ENCODE measurements at regions not wholly inside any gene's neighbourhood (a gene's known extent, or its start where the extent isn't known, plus 50 kb on each side); places are given as distances from the start of the nearest gene placed in this dataset.

- no peak overlapping the region for H3K23ac ChIP-seq (ENCODE audit: low read length in 2 of 2)
- H2BK15ac ChIP-seq (ENCODE audit: low read depth, poor library complexity, severe bottlenecking): no peak overlapping the region
- no peak for DNase-seq
- no peaks in the 10 kb centered on the region for H3K4me1 ChIP-seq (ENCODE audit: control insufficient read depth, insufficient read depth, low read depth, low read length)
- H3K18ac ChIP-seq (ENCODE audit: low read depth in 1 of 2, low read length in 2 of 2): no peak overlapping the region
- H3K79me1 ChIP-seq (replicated peaks; ENCODE audit: low read length, poor library complexity, severe bottlenecking): no peaks in the 10 kb centered on the region
- 77% methylated on average over 5 of the region's 5 CpGs for WGBS
- H4K8ac ChIP-seq (ENCODE audit: low read length): no peak overlapping the region
- no peak overlapping the region for H3K14ac ChIP-seq (ENCODE audit: low read length in 2 of 2)
- peaks cover 3% of the 10 kb centered on the region for H3K9me3 ChIP-seq (ENCODE audit: control insufficient read depth, low read length)
- no peak overlapping the region for H3K4me2 ChIP-seq (ENCODE audit: low read length, poor library complexity, severe bottlenecking)
- no peak overlapping the region for H2AFZ ChIP-seq (ENCODE audit: low read depth, low read length)
- no peaks in the 10 kb centered on the region for H3K36me3 ChIP-seq (ENCODE audit: control insufficient read depth in 1 of 2, insufficient read depth in 2 of 2, low read depth in 1 of 2, low read length in 2 of 2)
- H2BK120ac ChIP-seq (ENCODE audit: low read depth, low read length): no peak overlapping the region
- H4K91ac ChIP-seq (ENCODE audit: low read length): no peak overlapping the region
- H3K4ac ChIP-seq (ENCODE audit: low read depth in 1 of 2, low read length in 2 of 2): no peak overlapping the region
- no peak overlapping the region for H3K4me3 ChIP-seq (ENCODE audit: insufficient read depth in 1 of 2, low read depth in 1 of 2, low read length in 2 of 2)
- peaks cover 0 to 17% of the 10 kb centered on the region in 2 experiments for H3K27me3 ChIP-seq (ENCODE audit: control insufficient read depth in 1 of 2, insufficient read depth in 1 of 2, low read length in 2 of 2)
- no peak overlapping the region for H2BK5ac ChIP-seq (ENCODE audit: low read depth, low read length, poor library complexity, severe bottlenecking)
- H3K27ac ChIP-seq (ENCODE audit: low read length, poor library complexity, severe bottlenecking): no peak overlapping the region
- no peak overlapping the region for H2BK12ac ChIP-seq (ENCODE audit: low read length in 2 of 2)
- no peak overlapping the region for H3K9ac ChIP-seq (ENCODE audit: low read length)
- no peak overlapping the region for H2AK5ac ChIP-seq (ENCODE audit: low read length, severe bottlenecking)
These were observed 130.8 kb upstream of the GPR26 start for GRCh38 chr10:123535386-123535785.

- Histone ChIP-seq H2BK120ac (ENCODE audit: low read depth, low read length) (no peak overlapping the region), H4K8ac (ENCODE audit: low read length) (no peak overlapping the region), H3K4me1 (ENCODE audit: control insufficient read depth, insufficient read depth, low read depth, low read length) (no peaks in the 10 kb centered on the region), H2BK15ac (ENCODE audit: low read depth, poor library complexity, severe bottlenecking) (no peak overlapping the region), H3K4ac (ENCODE audit: low read depth in 1 of 2, low read length in 2 of 2) (no peak overlapping the region), H2BK12ac (ENCODE audit: low read length in 2 of 2) (no peak overlapping the region), H2AK5ac (ENCODE audit: low read length, severe bottlenecking) (no peak overlapping the region), H3K27me3 (ENCODE audit: control insufficient read depth in 1 of 2, insufficient read depth in 1 of 2, low read length in 2 of 2) (peaks cover 0 to 24% of the 10 kb centered on the region in 2 experiments), H3K27ac (ENCODE audit: low read length, poor library complexity, severe bottlenecking) (no peak overlapping the region), H4K91ac (ENCODE audit: low read length) (no peak overlapping the region), H3K4me3 (ENCODE audit: insufficient read depth in 1 of 2, low read depth in 1 of 2, low read length in 2 of 2) (no peak overlapping the region), H3K79me1 (replicated peaks; ENCODE audit: low read length, poor library complexity, severe bottlenecking) (no peaks in the 10 kb centered on the region), H3K18ac (ENCODE audit: low read depth in 1 of 2, low read length in 2 of 2) (no peak overlapping the region), H3K36me3 (ENCODE audit: control insufficient read depth in 1 of 2, insufficient read depth in 2 of 2, low read depth in 1 of 2, low read length in 2 of 2) (no peaks in the 10 kb centered on the region), H3K4me2 (ENCODE audit: low read length, poor library complexity, severe bottlenecking) (no peak overlapping the region), H3K9ac (ENCODE audit: low read length) (no peak overlapping the region), H2AFZ (ENCODE audit: low read depth, low read length) (no peak overlapping the region), H2BK5ac (ENCODE audit: low read depth, low read length, poor library complexity, severe bottlenecking) (no peak overlapping the region), H3K23ac (ENCODE audit: low read length in 2 of 2) (no peak overlapping the region), H3K14ac (ENCODE audit: low read length in 2 of 2) (no peak overlapping the region), H3K9me3 (ENCODE audit: control insufficient read depth, low read length) (peaks cover 3% of the 10 kb centered on the region)
- no peak for DNase-seq
- 80% methylated on average over 6 of the region's 6 CpGs for WGBS
These were observed 129.8 kb upstream of the GPR26 start for GRCh38 chr10:123536176-123536845.

- Histone ChIP-seq H3K14ac (ENCODE audit: low read length in 2 of 2) (no peak overlapping the region), H3K27me3 (ENCODE audit: control insufficient read depth in 1 of 2, insufficient read depth in 1 of 2, low read length in 2 of 2) (peaks cover 0 to 24% of the 10 kb centered on the region in 2 experiments), H2BK12ac (ENCODE audit: low read length in 2 of 2) (no peak overlapping the region), H2BK120ac (ENCODE audit: low read depth, low read length) (no peak overlapping the region), H2BK5ac (ENCODE audit: low read depth, low read length, poor library complexity, severe bottlenecking) (no peak overlapping the region), H3K36me3 (ENCODE audit: control insufficient read depth in 1 of 2, insufficient read depth in 2 of 2, low read depth in 1 of 2, low read length in 2 of 2) (no peaks in the 10 kb centered on the region), H3K4me2 (ENCODE audit: low read length, poor library complexity, severe bottlenecking) (no peak overlapping the region), H3K4me1 (ENCODE audit: control insufficient read depth, insufficient read depth, low read depth, low read length) (no peaks in the 10 kb centered on the region), H3K9ac (ENCODE audit: low read length) (no peak overlapping the region), H4K8ac (ENCODE audit: low read length) (no peak overlapping the region), H2AFZ (ENCODE audit: low read depth, low read length) (no peak overlapping the region), H4K91ac (ENCODE audit: low read length) (no peak overlapping the region), H3K4me3 (ENCODE audit: insufficient read depth in 1 of 2, low read depth in 1 of 2, low read length in 2 of 2) (no peak overlapping the region), H3K9me3 (ENCODE audit: control insufficient read depth, low read length) (peaks cover 3% of the 10 kb centered on the region), H3K18ac (ENCODE audit: low read depth in 1 of 2, low read length in 2 of 2) (no peak overlapping the region), H2BK15ac (ENCODE audit: low read depth, poor library complexity, severe bottlenecking) (no peak overlapping the region), H3K23ac (ENCODE audit: low read length in 2 of 2) (no peak overlapping the region), H3K79me1 (replicated peaks; ENCODE audit: low read length, poor library complexity, severe bottlenecking) (no peaks in the 10 kb centered on the region), H3K4ac (ENCODE audit: low read depth in 1 of 2, low read length in 2 of 2) (no peak overlapping the region), H3K27ac (ENCODE audit: low read length, poor library complexity, severe bottlenecking) (no peak overlapping the region), H2AK5ac (ENCODE audit: low read length, severe bottlenecking) (no peak overlapping the region)
- no peak for DNase-seq
- WGBS: 80% methylated on average over 5 of the region's 6 CpGs
These were observed 128.8 kb upstream of the GPR26 start for GRCh38 chr10:123537188-123537961.

- Histone ChIP-seq H3K4ac (ENCODE audit: low read depth in 1 of 2, low read length in 2 of 2) (no peak overlapping the region), H3K27ac (ENCODE audit: low read length, poor library complexity, severe bottlenecking) (no peak overlapping the region), H2AFZ (ENCODE audit: low read depth, low read length) (no peak overlapping the region), H3K4me1 (ENCODE audit: control insufficient read depth, insufficient read depth, low read depth, low read length) (no peaks in the 10 kb centered on the region), H2AK5ac (ENCODE audit: low read length, severe bottlenecking) (no peak overlapping the region), H3K4me3 (ENCODE audit: insufficient read depth in 1 of 2, low read depth in 1 of 2, low read length in 2 of 2) (no peak overlapping the region), H3K9ac (ENCODE audit: low read length) (no peak overlapping the region), H3K79me1 (replicated peaks; ENCODE audit: low read length, poor library complexity, severe bottlenecking) (no peaks in the 10 kb centered on the region), H3K4me2 (ENCODE audit: low read length, poor library complexity, severe bottlenecking) (no peak overlapping the region), H2BK12ac (ENCODE audit: low read length in 2 of 2) (no peak overlapping the region), H2BK120ac (ENCODE audit: low read depth, low read length) (no peak overlapping the region), H4K8ac (ENCODE audit: low read length) (no peak overlapping the region), H3K9me3 (ENCODE audit: control insufficient read depth, low read length) (no peaks in the 10 kb centered on the region), H3K36me3 (ENCODE audit: control insufficient read depth in 1 of 2, insufficient read depth in 2 of 2, low read depth in 1 of 2, low read length in 2 of 2) (no peaks in the 10 kb centered on the region), H2BK5ac (ENCODE audit: low read depth, low read length, poor library complexity, severe bottlenecking) (no peak overlapping the region), H3K18ac (ENCODE audit: low read depth in 1 of 2, low read length in 2 of 2) (no peak overlapping the region), H2BK15ac (ENCODE audit: low read depth, poor library complexity, severe bottlenecking) (no peak overlapping the region), H3K14ac (ENCODE audit: low read length in 2 of 2) (no peak overlapping the region), H3K23ac (ENCODE audit: low read length in 2 of 2) (no peak overlapping the region), H4K91ac (ENCODE audit: low read length) (no peak overlapping the region), H3K27me3 (ENCODE audit: control insufficient read depth in 1 of 2, insufficient read depth in 1 of 2, low read length in 2 of 2) (peaks cover 0 to 24% of the 10 kb centered on the region in 2 experiments)
- 54% methylated on average over 7 of the region's 12 CpGs for WGBS
- no peak for DNase-seq
These were observed 127.5 kb upstream of the GPR26 start for GRCh38 chr10:123538401-123539320.

Measured in mesenchymal stem cell (in vitro differentiated cells and primary cell).